ENCODE measurements at regions not wholly inside any gene's neighbourhood (a gene's known extent, or its start where the extent isn't known, plus 50 kb on each side); places are given as distances from the start of the nearest gene placed in this dataset.

- DNase-seq, result no peak
Observed at GRCh38 chr6:108734271-108734922, 113.8 kb upstream of the ARMC2 start.

- no peak for DNase-seq
Observed at GRCh38 chr6:108735310-108736001, 112.8 kb upstream of the ARMC2 start.

- DNase-seq, result no peak
Observed at GRCh38 chr6:108736002-108736361, 112.2 kb upstream of the ARMC2 start.

- peak; percentile 46 for DNase-seq
Observed at GRCh38 chr6:108736832-108737231, 111.4 kb upstream of the ARMC2 start.

- peak; percentile 72 for DNase-seq
Observed at GRCh38 chr6:108737594-108738546, 110.4 kb upstream of the ARMC2 start.

GRCh38 chr6:108738684-108739416 lies 109.4 kb upstream of the ARMC2 start:
- DNase-seq, result peak; percentile 45

GRCh38 chr6:108739496-108740330 lies 108.5 kb upstream of the ARMC2 start:
- DNase-seq, result no peak

- no peak for DNase-seq
Observed at GRCh38 chr6:108741331-108741989, 106.8 kb upstream of the ARMC2 start.

- peak; percentile 72 for DNase-seq
Observed at GRCh38 chr6:108742041-108742440, 106.2 kb upstream of the ARMC2 start.

GRCh38 chr6:108744244-108744972 lies 103.8 kb upstream of the ARMC2 start:
- no peak for DNase-seq

- DNase-seq, result no peak
Observed at GRCh38 chr6:108744996-108745395, 103.2 kb upstream of the ARMC2 start.

- no peak for DNase-seq
Observed at GRCh38 chr6:108745664-108746336, 102.4 kb upstream of the ARMC2 start.

GRCh38 chr6:108746366-108746765 lies 101.9 kb upstream of the ARMC2 start:
- DNase-seq, result no peak

GRCh38 chr6:108746836-108747575 lies 101.2 kb upstream of the ARMC2 start:
- DNase-seq, result no peak

GRCh38 chr6:108748055-108748454 lies 100.2 kb upstream of the ARMC2 start:
- DNase-seq, result no peak

GRCh38 chr6:108748959-108749358 lies 99.3 kb upstream of the ARMC2 start:
- peak; percentile 30 for DNase-seq

GRCh38 chr6:108750801-108751200 lies 97.4 kb upstream of the ARMC2 start:
- no peak for DNase-seq

GRCh38 chr6:108751282-108751681 lies 96.9 kb upstream of the ARMC2 start:
- no peak for DNase-seq
